D341Med (cell line): ENCODE measurements at regions not wholly inside any gene's neighbourhood (a gene's known extent, or its start where the extent isn't known, plus 50 kb on each side); places are given as distances from the start of the nearest gene placed in this dataset.
"Not testable (repeated sequence)": the region's sequence is repeated elsewhere in the genome, so short reads cannot be mapped to it uniquely, and the experiment has no call there.

Experiments
- DNase-seq: peaks from one replicate; pipeline ENCODE4 v3.0.0; 2012; ENCODE audit warnings: low spot score

GRCh38 chr5:51559921-51560658, 176.8 kb downstream of the ISL1 start:
- no peak for DNase-seq

- DNase-seq = no peak
Observed at GRCh38 chr5:51566953-51567352, 183.7 kb downstream of the ISL1 start.

- DNase-seq = no peak
Observed at GRCh38 chr5:51567636-51568035, 184.4 kb downstream of the ISL1 start.

DNA sequence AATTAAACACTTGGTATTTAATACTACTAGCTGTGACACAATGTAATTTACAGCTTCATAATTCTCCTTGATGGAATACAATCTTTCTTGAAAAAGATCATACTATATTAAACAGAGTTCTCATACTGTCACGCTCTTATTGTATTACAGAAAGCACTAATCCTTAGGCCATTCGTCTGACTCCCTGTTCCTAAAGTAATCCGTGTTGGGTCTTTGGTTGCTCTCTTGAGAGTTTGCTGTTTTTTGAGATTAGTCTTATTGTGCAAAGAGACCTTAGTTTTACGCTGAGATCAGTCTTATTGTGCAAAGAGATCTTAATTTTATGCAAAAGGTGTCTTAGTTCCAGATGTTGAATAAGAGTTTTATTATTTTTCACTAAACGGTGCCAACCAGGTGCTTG, 190.6 kb downstream of the ISL1 start:
- DNase-seq = peak; percentile 27

- no peak for DNase-seq
Observed at GRCh38 chr5:51582871-51583394, 199.7 kb downstream of the ISL1 start.

GRCh38 chr5:51598026-51598425, 214.8 kb downstream of the ISL1 start:
- no peak for DNase-seq

DNA sequence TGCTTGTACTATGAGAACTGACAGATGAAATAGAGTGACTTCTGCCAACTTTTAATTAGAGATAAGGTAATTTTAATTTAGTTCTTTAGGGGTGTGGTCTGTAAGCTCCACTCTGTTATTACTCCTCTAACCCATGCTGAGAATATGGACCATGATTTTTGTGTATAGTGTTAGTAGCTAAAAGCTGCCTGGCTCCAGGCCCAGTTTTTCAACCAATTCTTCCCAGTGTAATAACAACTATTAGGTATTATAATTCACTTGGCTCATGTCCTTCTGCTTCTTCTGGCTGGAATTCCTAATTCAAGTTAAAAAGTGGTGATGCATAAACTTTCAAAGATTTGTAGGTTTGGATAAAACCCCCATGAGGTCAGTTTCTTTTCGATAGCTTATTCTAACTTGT, 216.3 kb downstream of the ISL1 start:
- no peak for DNase-seq

DNA sequence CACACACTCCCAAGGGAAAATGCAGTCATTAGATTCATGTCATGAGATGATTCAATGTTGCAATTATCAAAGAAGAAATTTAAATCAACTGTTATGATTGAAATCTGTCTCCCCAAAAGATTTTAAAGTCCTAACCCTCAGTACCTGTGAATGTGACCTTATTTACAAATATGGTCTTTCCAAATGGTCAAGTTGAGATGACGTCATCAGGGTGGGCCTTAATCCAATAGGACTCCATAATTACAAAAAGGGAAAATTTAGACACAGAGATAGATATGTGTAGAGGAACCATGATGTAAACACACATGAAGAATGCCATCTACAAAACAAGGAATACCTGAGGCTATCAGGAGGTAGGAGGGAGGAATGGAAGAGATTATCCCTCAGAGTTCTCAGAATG, 221.1 kb downstream of the ISL1 start:
- no peak for DNase-seq

DNA sequence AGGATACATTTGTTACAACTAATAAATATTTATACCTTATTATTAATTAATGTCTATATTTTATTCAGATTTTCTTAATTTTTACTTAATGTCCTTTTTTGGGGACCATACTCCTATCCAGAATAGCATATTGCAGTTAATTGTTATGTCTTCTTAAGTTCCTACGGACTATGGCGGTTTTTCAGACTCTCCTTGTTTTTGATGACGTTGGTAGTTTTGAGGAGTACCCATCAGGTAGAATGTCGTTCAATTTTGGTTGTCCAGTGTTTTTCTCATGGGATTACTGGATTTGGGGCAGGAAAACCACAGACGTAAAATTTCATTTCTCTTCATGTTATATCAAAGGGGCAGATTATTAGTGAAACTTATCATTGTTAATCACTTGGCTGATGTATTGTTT, 223.7 kb downstream of the ISL1 start:
- no peak for DNase-seq

DNA sequence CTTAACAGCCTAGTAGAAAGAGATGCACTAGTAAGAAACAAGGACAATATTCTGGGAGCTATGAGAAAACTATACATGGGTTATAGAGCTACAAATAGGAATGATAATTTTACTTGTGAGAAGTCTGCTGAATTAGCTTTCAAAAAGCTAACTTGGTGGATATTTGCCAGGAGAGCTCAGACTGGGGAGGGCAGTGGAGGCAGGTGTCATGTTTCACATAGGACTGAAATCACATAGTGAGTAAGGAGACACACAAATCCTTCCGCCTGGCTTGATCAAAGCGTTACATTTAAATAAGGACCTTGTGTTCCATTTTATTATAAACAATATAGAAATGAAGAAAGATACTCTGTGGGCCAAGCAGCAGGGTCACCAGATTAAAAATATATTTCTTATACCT, 235.0 kb downstream of the ISL1 start:
- no peak for DNase-seq

- no peak for DNase-seq
Observed at GRCh38 chr5:51621156-51621555, 237.9 kb downstream of the ISL1 start.

GRCh38 chr5:51622161-51622790, 239.0 kb downstream of the ISL1 start:
- DNase-seq = no peak

GRCh38 chr5:51625224-51625968, 242.1 kb downstream of the ISL1 start:
- DNase-seq = no peak

DNA sequence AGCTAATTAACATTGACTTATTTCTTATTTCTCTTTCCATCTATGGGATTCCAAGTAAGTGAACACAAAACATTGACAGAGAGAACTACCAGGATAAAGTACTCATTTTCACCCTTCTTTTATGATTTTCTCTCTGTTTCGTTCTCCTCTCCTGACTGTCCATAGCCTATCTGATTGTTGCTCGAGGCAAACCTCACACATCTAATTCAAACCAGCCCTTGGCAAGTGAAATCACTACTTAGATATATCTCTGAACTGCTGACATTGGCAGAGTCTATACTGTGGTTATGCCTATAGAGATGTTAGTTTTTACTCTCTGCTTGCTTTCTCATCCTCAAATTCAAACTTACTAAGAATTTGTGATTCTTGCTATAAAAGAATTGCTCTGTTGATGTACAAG, 248.8 kb downstream of the ISL1 start:
- no peak for DNase-seq

GRCh38 chr5:51632793-51633192, 249.5 kb downstream of the ISL1 start:
- DNase-seq = no peak

DNA sequence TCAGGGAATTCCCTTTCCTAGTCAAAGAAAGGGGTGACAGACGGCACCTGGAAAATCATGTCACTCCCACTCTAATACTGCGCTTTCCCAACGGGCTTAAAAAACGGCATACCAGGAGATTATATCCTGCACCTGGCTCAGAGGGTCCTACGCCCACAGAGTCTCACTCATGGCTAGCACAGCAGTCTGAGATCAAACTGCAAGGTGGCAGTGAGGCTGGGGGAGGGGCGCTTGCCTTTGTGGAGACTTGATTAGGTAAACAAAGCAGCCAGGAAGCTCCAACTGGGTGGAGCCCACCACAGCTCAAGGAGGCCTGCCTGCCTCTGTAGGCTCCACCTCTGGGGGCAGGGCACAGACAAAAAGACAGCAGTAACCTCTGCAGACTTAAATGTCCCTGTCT, 253.7 kb downstream of the ISL1 start:
- DNase-seq = not testable (repeated sequence)

- DNase-seq = no peak
Observed at GRCh38 chr5:51644976-51645375, 261.7 kb downstream of the ISL1 start.

DNA sequence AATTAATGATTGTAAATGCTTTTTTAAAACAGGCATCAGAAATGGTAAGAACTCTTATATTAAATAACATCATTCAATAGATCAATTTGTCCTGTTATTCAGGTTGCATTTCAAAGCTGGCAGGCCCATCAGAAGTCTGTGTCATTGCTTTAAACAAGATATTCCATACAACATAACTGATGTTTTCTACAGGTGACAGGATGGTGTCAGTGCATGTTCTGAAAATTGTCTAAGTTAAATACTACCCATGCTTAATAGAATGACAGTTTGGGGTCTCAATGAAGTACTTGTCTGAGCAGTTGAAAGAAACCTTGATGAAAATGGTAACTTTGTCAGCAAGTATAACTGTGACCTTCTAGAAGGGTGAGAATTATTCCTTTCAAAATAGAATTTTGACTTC, 263.2 kb downstream of the ISL1 start:
- no peak for DNase-seq

- no peak for DNase-seq
Observed at GRCh38 chr5:51650824-51651223, 267.6 kb downstream of the ISL1 start.

GRCh38 chr5:51651476-51651875, 268.2 kb downstream of the ISL1 start:
- no peak for DNase-seq

DNA sequence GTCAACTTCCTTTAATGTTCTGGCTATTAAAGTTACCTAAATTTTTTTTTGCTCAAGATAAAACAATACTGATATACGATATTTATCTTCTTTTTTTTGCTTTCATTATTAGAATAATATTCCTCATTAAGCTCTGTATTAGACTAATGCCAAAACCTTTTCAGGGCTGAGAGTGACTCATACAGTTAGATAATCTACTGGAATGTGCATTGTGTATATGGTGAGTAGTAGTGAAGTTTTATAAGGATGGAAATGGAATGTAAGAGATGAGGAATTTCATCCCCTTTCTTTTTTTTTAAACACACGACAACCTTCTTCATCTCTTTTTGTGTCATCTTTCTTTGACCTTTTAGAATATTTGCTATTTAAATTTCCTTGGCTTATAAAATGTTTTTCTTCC, 268.6 kb downstream of the ISL1 start:
- no peak for DNase-seq

DNA sequence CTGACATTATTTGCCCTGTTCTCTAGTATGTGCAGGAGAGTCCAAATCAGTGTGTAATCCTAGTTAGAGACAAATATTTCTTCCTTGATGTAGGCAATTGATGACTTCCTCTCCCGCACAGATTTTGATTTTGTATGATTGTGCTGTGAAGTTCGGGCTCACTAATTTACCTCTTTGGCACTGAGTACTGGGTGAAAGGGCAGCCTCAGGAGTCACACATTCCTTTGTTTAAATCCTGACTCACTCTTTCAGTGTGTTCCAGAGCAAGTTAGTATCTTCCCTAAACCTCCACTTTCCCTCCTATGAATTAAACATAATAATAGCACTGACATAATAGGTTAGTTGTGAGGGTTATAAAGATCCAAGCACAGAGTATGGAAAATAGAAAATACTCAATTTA, 269.7 kb downstream of the ISL1 start:
- no peak for DNase-seq
